Activated CD8-positive, alpha-beta T cell treated with anti-CD3 and anti-CD28 coated beads for 36 hours (primary cell): ENCODE measurements at regions not wholly inside any gene's neighbourhood (a gene's known extent, or its start where the extent isn't known, plus 50 kb on each side); places are given as distances from the start of the nearest gene placed in this dataset.

Experiments
- ATAC-seq: fragments of 200-7000 bp; cut with Tn5 transposase; one replicate; pipeline ENCODE4 v1.10.0; 2021; ENCODE audit warnings: mild to moderate bottlenecking, moderate library complexity
- CTCF ChIA-PET: fragments of 350-600 bp; sonication (Branson Sonifier 250); formaldehyde crosslinking; loops from one replicate; lab custom pipeline; 2021; ENCODE audit warnings: antibody characterized with exemption; lab: Charles Lee
- POLR2A ChIA-PET: fragments of 350-600 bp; sonication (Branson Sonifier 250); formaldehyde crosslinking; loops from one replicate; lab custom pipeline; 2021; ENCODE audit warnings: antibody characterized with exemption; lab: Charles Lee
- DNase-seq: peaks from one replicate; pipeline ENCODE4 v3.0.0-alpha.2; 2020
- H3K27ac Mint-ChIP-seq: one replicate; pipeline ENCODE4 v1.8.0; 2021; ENCODE audit warnings: mild to moderate bottlenecking, mixed read lengths
- H3K27me3 Mint-ChIP-seq: one replicate; pipeline ENCODE4 v1.8.0; 2021; ENCODE audit warnings: mixed read lengths
- H3K36me3 Mint-ChIP-seq: one replicate; pipeline ENCODE4 v1.8.0; 2021; ENCODE audit warnings: low read depth, mixed read lengths
- H3K4me1 Mint-ChIP-seq: one replicate; pipeline ENCODE4 v1.8.0; 2021; ENCODE audit warnings: low read depth, mixed read lengths
- H3K4me3 Mint-ChIP-seq: one replicate; pipeline ENCODE4 v1.8.0; 2021; ENCODE audit warnings: mild to moderate bottlenecking, moderate library complexity, mixed read lengths
- H3K9me3 Mint-ChIP-seq: one replicate; pipeline ENCODE4 v1.8.0; 2021; ENCODE audit warnings: mixed read lengths
- CTCF ChIP-seq: fragments of 200-600 bp; IDR thresholded peaks from one replicate; pipeline ENCODE4 v1.8.0; 2022; ENCODE audit warnings: antibody characterized with exemption, mild to moderate bottlenecking
- intact Hi-C: fragments of 100-400 bp; cut with micrococcal nuclease; formaldehyde crosslinking; loops from one replicate; pipeline ENCODE4 v1.10.0; 2022

DNA sequence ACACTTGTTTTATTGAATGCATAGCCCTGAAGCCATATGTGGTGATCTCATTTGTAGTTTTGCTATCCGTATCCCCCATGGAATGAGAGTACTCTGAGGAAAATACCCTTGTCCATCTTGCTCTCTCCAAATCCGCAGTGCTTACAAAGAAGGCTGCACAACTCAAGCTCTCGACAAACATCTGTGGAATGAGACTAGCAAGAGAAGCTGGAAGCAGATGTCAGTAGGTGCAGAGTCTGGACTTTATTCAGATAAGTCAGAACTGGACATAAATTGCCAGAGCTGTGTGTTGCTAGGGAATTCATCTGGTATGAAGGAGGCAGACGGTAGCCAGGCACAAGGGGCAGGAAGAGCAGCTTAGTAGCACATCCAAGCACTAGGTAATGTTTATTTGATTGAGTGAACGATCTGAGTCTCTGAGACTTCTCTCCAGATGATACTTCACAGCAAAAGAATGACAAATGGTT is 1046.2 kb downstream of the XPNPEP1 start:
- no peaks in the 10 kb centered on the region for H3K27me3 Mint-ChIP-seq
- no peaks in the 10 kb centered on the region for H3K4me1 Mint-ChIP-seq
- no peaks in the 10 kb centered on the region for H3K9me3 Mint-ChIP-seq
- ATAC-seq (no peak), DNase-seq (no peak)
- no peak for TF ChIP-seq CTCF
- POLR2A ChIA-PET, result no interaction called here
- no peak overlapping the region for H3K4me3 Mint-ChIP-seq
- intact Hi-C loops, result no loop called here
- H3K36me3 Mint-ChIP-seq, result no peaks in the 10 kb centered on the region
- H3K27ac Mint-ChIP-seq, result no peak overlapping the region
- CTCF ChIA-PET, result no interaction called here

- CTCF ChIA-PET, result no interaction called here
- H3K4me1 Mint-ChIP-seq, result no peaks in the 10 kb centered on the region
Observed at GRCh38 chr10:108872854-108873253, 1050.5 kb downstream of the XPNPEP1 start.

GRCh38 chr10:108868881-108869280 is 1054.4 kb downstream of the XPNPEP1 start:
- Mint-ChIP-seq H3K27me3 (no peaks in the 10 kb centered on the region), H3K4me3 (no peak overlapping the region), H3K36me3 (no peaks in the 10 kb centered on the region), H3K4me1 (no peaks in the 10 kb centered on the region), H3K9me3 (peaks cover 4% of the 10 kb centered on the region), H3K27ac (no peak overlapping the region)
- no peak for ATAC-seq
- POLR2A ChIA-PET, result no interaction called here
- TF ChIP-seq CTCF, result no peak
- CTCF ChIA-PET, result no interaction called here
- DNase-seq, result no peak
- intact Hi-C loops, result no loop called here

More at GRCh38 chr10:108872854-108873253, 1050.5 kb downstream of the XPNPEP1 start:
- no peaks in the 10 kb centered on the region for H3K36me3 Mint-ChIP-seq
- POLR2A ChIA-PET, result no interaction called here
- ATAC-seq (no peak), DNase-seq (no peak)
- H3K9me3 Mint-ChIP-seq, result no peaks in the 10 kb centered on the region
- TF ChIP-seq CTCF, result no peak
- H3K27me3 Mint-ChIP-seq, result no peaks in the 10 kb centered on the region
- H3K27ac Mint-ChIP-seq, result no peak overlapping the region
- H3K4me3 Mint-ChIP-seq, result no peak overlapping the region
- intact Hi-C loops, result no loop called here

DNA sequence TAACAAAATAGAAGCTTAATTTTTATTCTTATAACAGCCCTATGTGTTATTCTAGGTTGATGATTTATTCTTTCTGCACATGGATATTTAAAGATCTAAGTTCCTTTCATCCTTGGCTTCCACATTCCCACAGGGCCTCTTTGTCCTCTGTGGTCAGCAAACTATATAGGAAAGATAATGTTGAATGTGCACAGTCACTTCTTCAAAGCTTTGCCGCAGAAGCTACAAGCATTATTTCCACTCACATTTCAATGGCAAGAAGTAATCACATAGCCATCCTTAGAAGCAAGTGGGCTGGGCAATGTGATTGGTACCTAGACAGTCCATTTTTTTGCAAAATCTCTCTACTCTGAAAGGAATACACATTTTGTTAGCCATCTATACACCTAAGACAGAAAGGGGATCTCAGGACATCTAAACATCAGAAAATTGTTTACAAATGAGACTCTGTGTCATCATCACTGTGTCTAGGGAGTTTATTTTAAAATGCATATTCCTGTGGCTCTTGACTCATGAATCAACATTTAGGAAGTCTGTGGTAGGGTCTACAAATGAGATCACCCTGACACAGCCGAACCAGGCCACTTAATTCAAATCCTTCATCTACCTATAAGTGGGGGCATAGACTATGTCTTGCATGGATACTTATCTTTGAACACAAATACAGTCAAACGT is 1060.5 kb downstream of the XPNPEP1 start:
- no peaks in the 10 kb centered on the region for H3K36me3 Mint-ChIP-seq
- ChIA-PET POLR2A (no interaction called here), CTCF (no interaction called here)
- H3K27me3 Mint-ChIP-seq, result no peaks in the 10 kb centered on the region
- TF ChIP-seq CTCF, result no peak
- no peak overlapping the region for H3K27ac Mint-ChIP-seq
- H3K9me3 Mint-ChIP-seq, result peaks cover 12% of the 10 kb centered on the region
- no peaks in the 10 kb centered on the region for H3K4me1 Mint-ChIP-seq
- no peak for DNase-seq
- no peak for ATAC-seq
- intact Hi-C loops, result no loop called here
- H3K4me3 Mint-ChIP-seq, result no peak overlapping the region

DNA sequence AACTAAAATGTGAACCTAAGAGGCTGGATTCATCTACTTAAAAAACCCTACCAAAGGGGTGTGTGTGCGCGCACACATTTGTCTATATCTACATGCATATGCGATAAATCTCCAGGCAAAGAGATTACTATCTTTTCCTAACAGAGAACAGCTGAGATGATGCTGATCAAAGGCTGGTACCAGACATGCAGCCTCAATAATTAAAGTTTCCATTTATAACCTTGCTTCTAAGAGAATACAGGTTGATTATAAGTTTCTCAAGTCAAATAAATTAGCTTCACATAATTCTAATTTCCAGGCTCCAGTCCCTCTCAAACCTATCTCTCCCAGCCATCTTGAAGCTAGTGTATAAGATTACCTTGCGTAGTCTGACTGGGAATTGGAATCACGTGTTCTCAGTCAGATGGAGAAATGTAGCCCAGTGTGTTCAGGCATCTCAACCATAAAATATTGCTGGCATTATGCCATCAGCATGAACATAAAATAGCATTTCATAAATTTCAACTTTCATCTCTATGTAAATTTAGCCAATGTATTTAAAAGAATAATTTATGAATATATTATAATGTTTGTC is 1062.0 kb downstream of the XPNPEP1 start:
- CTCF ChIA-PET, result no interaction called here
- ATAC-seq (no peak), DNase-seq (no peak)
- POLR2A ChIA-PET, result no interaction called here
- no peak overlapping the region for H3K27ac Mint-ChIP-seq
- H3K4me3 Mint-ChIP-seq, result no peak overlapping the region
- no peaks in the 10 kb centered on the region for H3K36me3 Mint-ChIP-seq
- intact Hi-C loops, result no loop called here
- TF ChIP-seq CTCF, result no peak
- no peaks in the 10 kb centered on the region for H3K27me3 Mint-ChIP-seq
- no peaks in the 10 kb centered on the region for H3K4me1 Mint-ChIP-seq
- peaks cover 12% of the 10 kb centered on the region for H3K9me3 Mint-ChIP-seq
